ENCODE measurements at regions not wholly inside any gene's neighbourhood (a gene's known extent, or its start where the extent isn't known, plus 50 kb on each side); places are given as distances from the start of the nearest gene placed in this dataset.
"Not testable (repeated sequence)": the region's sequence is repeated elsewhere in the genome, so short reads cannot be mapped to it uniquely, and the experiment has no call there.

DNA sequence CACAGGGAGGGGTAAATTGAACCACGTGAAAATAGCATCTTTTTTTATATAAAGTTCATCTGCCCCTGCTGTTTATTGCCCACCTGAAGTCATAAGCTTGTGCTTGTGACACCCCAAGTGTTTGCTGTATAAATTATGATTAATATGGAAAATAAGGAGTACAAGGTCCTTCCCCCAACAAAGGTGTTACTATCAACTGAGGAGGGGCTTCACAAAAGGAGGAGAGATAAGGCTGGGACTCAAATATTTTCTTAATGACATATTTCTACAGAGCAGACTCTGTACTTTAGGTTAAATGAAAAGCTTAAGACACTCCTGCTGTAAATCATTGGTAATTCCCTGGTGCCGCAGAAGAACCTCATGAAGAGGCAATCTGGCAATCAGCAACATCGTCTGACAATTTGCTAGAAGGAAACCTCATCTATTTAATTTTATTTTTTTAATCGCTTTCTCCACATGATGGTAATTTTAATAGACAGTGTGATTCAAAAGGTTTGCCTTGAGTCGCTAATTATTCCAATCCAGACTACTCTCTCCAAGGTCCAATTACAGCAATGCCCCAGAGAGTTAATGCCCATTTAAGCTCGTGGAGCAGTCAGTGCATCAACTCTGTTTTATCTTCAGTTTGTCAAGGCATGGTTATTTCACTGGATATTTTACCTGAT, 1432.4 kb downstream of the FAM181B start:
- Histone ChIP-seq H3K27ac (peak overlapping the region; percentile 41), H3K9me2 (replicated peaks; ENCODE audit: insufficient read depth) (no peaks in the 10 kb centered on the region), H4K20me1 (ENCODE audit: insufficient read depth, poor library complexity, severe bottlenecking) (no peaks in the 10 kb centered on the region), H2AFZ (no peak overlapping the region), H3K27me3 (no peaks in the 10 kb centered on the region), H3K4me2 (no peak overlapping the region), H3K36me3 (replicated peaks; ENCODE audit: insufficient read depth, low read depth) (no peaks in the 10 kb centered on the region), H3K79me2 (no peaks in the 10 kb centered on the region), H3K4me3 (no peak overlapping the region), H3K9me3 (ENCODE audit: low read depth) (no peaks in the 10 kb centered on the region), H3K4me1 (ENCODE audit: insufficient read depth) (peaks cover 9% of the 10 kb centered on the region)
- 76% methylated on average over 6 of the region's 6 CpGs for WGBS (ENCODE audit: low lambda C conversion rate, missing lambda C conversion rate)
- TF ChIP-seq, protein P1, sequence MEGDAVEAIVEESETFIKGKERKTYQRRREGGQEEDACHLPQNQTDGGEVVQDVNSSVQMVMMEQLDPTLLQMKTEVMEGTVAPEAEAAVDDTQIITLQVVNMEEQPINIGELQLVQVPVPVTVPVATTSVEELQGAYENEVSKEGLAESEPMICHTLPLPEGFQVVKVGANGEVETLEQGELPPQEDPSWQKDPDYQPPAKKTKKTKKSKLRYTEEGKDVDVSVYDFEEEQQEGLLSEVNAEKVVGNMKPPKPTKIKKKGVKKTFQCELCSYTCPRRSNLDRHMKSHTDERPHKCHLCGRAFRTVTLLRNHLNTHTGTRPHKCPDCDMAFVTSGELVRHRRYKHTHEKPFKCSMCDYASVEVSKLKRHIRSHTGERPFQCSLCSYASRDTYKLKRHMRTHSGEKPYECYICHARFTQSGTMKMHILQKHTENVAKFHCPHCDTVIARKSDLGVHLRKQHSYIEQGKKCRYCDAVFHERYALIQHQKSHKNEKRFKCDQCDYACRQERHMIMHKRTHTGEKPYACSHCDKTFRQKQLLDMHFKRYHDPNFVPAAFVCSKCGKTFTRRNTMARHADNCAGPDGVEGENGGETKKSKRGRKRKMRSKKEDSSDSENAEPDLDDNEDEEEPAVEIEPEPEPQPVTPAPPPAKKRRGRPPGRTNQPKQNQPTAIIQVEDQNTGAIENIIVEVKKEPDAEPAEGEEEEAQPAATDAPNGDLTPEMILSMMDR (IDR thresholded peaks at IDR 0.05; ENCODE audit: poor library complexity): no peak
- TF ChIP-seq EZH2phosphoT487 (IDR thresholded peaks at IDR 0.05; ENCODE audit: low read depth, severe bottlenecking, unreplicated experiment) (no peak), EZH2 (IDR thresholded peaks at IDR 0.05; ENCODE audit: borderline replicate concordance) (no peak)
- peak; percentile 4 for DNase-seq (ENCODE audit: low spot score)

DNA sequence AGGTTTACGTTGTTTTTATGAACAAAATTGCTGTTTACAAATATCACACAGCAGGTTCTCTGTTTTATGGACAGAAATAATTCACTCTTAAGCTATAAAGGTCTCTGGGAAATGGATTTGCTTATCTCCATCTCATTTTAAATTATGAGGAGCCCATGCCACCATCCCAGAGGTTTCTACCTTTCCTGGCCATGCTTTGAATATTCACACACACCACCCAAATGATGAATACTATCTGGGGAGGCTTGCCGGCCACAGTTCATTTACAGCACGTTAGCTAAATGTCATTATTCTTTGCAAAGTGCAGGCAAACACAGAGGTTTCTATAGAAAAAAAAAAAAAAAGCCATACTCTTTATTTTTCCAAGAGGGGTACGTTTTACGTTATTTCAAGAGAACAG, 1446.7 kb downstream of the FAM181B start:
- no peak overlapping the region for H3K27ac ChIP-seq
- no peak for DNase-seq (ENCODE audit: low spot score)
- H3K4me2 ChIP-seq: no peak overlapping the region
- H4K20me1 ChIP-seq (ENCODE audit: insufficient read depth, poor library complexity, severe bottlenecking): no peaks in the 10 kb centered on the region
- no peaks in the 10 kb centered on the region for H3K27me3 ChIP-seq
- H2AFZ ChIP-seq: no peak overlapping the region
- TF ChIP-seq EZH2phosphoT487 (IDR thresholded peaks at IDR 0.05; ENCODE audit: low read depth, severe bottlenecking, unreplicated experiment) (no peak), EZH2 (IDR thresholded peaks at IDR 0.05; ENCODE audit: borderline replicate concordance) (no peak)
- TF ChIP-seq, protein P1 (IDR thresholded peaks at IDR 0.05; ENCODE audit: poor library complexity): no peak
- 62% methylated on average over 5 of the region's 5 CpGs for WGBS (ENCODE audit: low lambda C conversion rate, missing lambda C conversion rate)
- no peaks in the 10 kb centered on the region for H3K79me2 ChIP-seq
- H3K9me3 ChIP-seq (ENCODE audit: low read depth): no peaks in the 10 kb centered on the region
- no peaks in the 10 kb centered on the region for H3K9me2 ChIP-seq (replicated peaks; ENCODE audit: insufficient read depth)
- no peaks in the 10 kb centered on the region for H3K36me3 ChIP-seq (replicated peaks; ENCODE audit: insufficient read depth, low read depth)
- no peaks in the 10 kb centered on the region for H3K4me1 ChIP-seq (ENCODE audit: insufficient read depth)
- no peak overlapping the region for H3K4me3 ChIP-seq

DNA sequence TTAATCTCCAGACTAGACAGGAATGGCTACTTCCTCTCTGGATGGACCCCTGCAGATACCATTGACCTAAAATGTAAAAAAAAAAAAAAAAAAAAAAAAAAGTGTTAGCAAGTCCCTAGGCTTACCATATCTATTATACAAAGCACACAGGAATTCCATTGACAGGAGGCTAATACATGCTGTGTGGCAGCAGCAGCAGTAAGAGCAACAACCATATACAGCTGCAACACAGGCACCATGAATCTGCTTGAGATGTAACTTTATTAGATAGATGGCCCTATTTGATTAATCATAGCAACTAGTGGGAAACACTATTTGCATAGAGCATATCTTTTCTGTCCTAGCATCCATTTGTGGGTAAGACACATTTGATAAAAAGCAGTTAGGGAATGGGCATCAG, 1447.1 kb downstream of the FAM181B start:
- no peaks in the 10 kb centered on the region for H3K27me3 ChIP-seq
- no peak overlapping the region for H3K4me2 ChIP-seq
- no peak overlapping the region for H3K27ac ChIP-seq
- H3K9me3 ChIP-seq (ENCODE audit: low read depth): no peaks in the 10 kb centered on the region
- no peak overlapping the region for H2AFZ ChIP-seq
- TF ChIP-seq EZH2phosphoT487 (IDR thresholded peaks at IDR 0.05; ENCODE audit: low read depth, severe bottlenecking, unreplicated experiment) (no peak), EZH2 (IDR thresholded peaks at IDR 0.05; ENCODE audit: borderline replicate concordance) (no peak)
- TF ChIP-seq, protein P1 (IDR thresholded peaks at IDR 0.05; ENCODE audit: poor library complexity): no peak
- H3K9me2 ChIP-seq (replicated peaks; ENCODE audit: insufficient read depth): no peaks in the 10 kb centered on the region
- no peaks in the 10 kb centered on the region for H3K36me3 ChIP-seq (replicated peaks; ENCODE audit: insufficient read depth, low read depth)
- no peaks in the 10 kb centered on the region for H3K4me1 ChIP-seq (ENCODE audit: insufficient read depth)
- DNase-seq (ENCODE audit: low spot score): no peak
- no peaks in the 10 kb centered on the region for H4K20me1 ChIP-seq (ENCODE audit: insufficient read depth, poor library complexity, severe bottlenecking)
- no peaks in the 10 kb centered on the region for H3K79me2 ChIP-seq
- no peak overlapping the region for H3K4me3 ChIP-seq

- not testable (repeated sequence) for H2AFZ ChIP-seq; H3K27ac ChIP-seq; H3K36me3 ChIP-seq (replicated peaks; ENCODE audit: insufficient read depth, low read depth); H3K9me2 ChIP-seq (replicated peaks; ENCODE audit: insufficient read depth); H3K79me2 ChIP-seq; H3K9me3 ChIP-seq (ENCODE audit: low read depth); H4K20me1 ChIP-seq (ENCODE audit: insufficient read depth, poor library complexity, severe bottlenecking); H3K4me1 ChIP-seq (ENCODE audit: insufficient read depth); DNase-seq (ENCODE audit: low spot score); H3K4me3 ChIP-seq; H3K4me2 ChIP-seq; H3K27me3 ChIP-seq
- WGBS (ENCODE audit: low lambda C conversion rate, missing lambda C conversion rate): 88% methylated on average over 1 of the region's 1 CpG
These were observed 1453.4 kb downstream of the FAM181B start for GRCh38 chr11:81280228-81280627.
